ENCODE measurements at regions not wholly inside any gene's neighbourhood (a gene's known extent, or its start where the extent isn't known, plus 50 kb on each side); places are given as distances from the start of the nearest gene placed in this dataset.
"Not testable (repeated sequence)": the region's sequence is repeated elsewhere in the genome, so short reads cannot be mapped to it uniquely, and the experiment has no call there.

DNA sequence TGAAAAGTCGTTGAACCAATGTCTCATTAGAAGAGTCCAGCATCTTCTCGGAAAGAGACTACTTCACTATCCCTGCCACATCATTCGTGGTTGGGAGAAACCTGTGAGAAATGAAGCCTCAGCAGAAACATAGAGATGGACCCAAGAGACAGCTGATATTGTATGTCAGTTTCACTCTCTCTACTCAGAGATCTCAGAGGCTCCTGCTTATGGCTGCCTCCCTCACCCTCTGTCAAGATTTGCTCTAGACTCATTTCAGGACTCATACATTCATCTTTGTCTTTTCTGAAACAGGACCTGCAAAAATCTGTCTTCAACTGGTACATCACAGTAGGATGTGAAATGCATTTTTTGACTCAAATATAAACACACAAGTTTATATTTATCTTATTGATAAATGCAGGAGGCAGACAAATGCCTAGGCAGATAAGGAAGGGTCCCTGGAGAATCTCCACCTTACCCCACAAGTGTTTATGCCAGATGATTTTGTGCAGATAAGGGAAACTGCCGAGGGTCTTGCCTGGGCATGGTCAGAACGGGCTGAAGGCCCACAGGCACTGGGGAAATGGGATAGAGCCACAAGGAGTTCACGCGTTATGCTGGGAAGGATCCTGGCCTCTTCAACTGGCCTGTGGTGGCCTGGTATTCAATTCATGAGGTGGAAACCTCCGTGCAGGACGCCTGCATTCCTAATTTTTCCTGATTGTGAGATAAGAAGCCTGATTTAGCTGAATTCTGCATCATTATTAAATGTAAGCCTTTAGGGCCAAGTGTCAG lies 1834.0 kb upstream of the PCDH20 start:
- no peak for ATAC-seq

DNA sequence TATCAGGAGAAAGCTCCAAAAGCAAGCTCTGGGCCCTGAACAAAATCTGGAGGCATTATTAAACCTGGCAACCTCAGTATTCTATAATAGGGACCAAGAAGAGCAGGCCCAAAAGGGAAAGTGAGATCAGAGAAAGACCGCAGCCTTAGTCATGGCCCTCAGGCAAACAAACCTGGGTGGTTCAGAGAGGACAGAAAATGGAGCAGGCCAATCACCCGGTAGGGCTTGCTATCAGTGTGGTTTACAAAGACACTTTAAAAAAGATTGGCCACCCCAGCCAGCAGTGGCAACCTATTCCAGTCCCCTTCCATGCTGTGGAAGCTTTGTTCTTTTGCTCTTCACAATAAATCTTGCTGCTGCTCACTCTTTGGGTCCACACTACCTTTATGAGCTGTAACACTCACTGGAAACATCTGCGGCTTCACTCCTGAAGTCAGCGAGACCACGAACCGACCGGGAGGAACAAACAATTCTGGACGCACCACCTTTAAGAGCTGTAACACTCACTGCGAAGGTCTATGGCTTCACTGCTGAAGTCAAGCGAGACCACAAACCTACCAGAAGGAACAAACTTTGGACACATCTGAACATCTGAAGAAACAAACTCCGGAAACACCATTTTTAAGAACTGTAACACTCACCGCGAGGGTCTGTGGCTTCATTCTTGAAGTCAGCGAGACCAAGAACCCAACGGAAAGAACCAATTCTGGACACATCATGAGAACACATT lies 1821.2 kb upstream of the PCDH20 start:
- not testable (repeated sequence) for ATAC-seq

GRCh38 chr13:63218596-63218995 lies 1802.9 kb upstream of the PCDH20 start:
- ATAC-seq, result not testable (repeated sequence)

DNA sequence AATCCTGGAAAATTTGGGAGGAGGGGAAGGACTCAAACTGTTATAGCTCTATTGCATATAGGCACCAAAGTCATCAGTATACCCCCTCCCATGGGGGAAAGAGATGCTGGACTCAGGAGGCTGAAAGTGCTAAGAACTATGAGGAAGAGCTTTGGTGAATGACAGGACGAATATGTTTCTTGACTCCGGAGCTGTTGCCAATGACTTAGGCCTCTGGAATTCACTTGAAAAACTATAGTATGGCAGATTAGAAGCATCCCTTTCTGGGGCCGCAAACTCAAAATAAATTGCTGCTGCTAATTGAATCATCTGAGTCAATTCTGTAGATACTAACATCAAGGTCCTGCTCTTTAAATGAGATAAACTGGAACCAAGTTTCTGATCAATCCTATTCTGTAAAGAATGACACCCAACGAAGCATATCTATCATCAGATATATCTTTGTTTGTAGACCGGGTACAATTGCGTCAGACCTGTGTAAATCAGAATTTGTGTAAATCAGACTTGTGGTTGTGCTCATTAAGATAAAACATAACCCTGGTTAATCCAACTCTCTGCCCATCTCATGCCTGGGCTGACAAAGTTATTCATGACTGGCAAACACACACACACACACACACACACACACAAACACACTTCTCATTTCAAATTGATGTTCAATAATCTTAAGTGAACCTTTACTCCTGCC lies 1793.8 kb upstream of the PCDH20 start:
- ATAC-seq, result no peak

DNA sequence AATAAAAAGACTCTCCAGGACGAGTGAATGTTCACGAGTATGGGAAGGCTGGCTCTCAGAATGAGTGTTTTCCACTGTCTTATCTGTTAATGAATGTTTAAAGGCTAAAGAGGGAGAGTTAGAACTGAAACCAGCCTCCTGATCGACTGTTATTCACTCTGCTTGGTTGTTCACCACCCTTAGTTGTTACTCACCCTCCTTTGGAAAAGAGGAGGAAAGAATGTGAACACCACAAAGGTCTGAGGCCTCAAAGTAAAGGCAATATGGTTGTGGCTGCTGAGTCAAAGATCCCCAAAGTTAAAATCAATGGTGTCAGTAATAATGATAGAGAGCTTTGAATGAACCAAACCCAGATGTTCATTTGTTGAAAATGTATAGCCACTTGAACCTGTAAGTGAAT lies 1793.2 kb upstream of the PCDH20 start:
- ATAC-seq, result no peak

DNA sequence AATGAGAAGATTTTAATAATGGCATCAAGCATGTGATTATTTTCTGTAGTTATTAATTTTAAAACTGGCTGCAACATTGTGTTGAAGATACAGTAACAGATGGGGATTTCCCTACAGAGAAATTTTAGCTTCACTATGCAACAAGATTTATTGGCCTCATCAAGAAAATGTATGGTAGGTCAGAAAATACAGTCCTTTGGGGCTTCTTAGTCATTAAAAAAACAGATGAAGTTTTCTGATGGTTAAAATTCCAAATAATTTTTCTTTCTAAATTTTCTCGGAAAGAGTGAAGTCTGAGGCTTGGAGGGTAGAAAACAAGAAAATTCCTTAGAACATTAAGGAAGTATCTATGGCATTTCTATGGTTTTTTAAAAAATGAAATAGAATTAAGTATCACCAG lies 1790.8 kb upstream of the PCDH20 start:
- no peak for ATAC-seq

GRCh38 chr13:63201493-63201892 lies 1785.8 kb upstream of the PCDH20 start:
- no peak for ATAC-seq

GRCh38 chr13:63199508-63199907 lies 1783.9 kb upstream of the PCDH20 start:
- ATAC-seq, result no peak

DNA sequence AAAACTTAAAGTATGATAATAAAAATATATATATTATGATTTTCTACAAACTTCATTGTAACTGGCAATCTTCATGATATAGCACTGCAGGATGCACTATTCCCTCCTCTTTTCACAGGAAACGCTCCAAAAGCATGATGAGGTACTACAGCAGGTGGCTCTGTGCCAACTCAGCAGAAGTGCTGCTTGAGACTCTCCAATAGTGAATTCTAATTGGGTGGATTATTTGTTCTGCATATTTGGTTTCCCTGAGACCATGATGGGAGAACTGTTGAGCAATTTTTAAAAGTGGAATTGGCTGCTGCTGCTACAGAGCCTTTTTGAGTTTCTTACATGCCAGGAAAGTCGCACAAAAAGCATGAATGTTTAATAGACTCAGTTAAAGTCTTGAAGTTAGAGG lies 1782.4 kb upstream of the PCDH20 start:
- no peak for ATAC-seq

- ATAC-seq, result no peak
These were observed 1780.1 kb upstream of the PCDH20 start for GRCh38 chr13:63195726-63196125.

DNA sequence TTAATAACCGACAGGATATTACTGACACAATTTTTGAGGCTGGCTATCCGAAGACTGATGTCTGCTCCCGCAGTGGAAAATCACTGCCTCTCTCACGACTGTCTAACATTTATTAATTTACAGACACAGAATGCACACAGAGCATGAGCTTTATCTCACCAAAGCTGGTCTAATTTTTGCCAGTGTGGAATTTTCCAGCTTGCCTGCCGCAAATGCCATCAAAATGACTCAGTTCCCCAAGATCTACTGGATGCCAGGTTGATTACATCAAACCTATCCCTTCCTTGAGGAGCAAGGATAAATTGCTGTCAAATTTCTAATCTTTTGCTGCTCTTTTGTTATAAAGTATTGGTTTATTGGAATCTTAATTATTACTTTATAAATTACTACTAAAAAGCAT lies 1775.1 kb upstream of the PCDH20 start:
- ATAC-seq, result no peak

GRCh38 chr13:63190219-63190618 lies 1774.6 kb upstream of the PCDH20 start:
- ATAC-seq, result no peak

DNA sequence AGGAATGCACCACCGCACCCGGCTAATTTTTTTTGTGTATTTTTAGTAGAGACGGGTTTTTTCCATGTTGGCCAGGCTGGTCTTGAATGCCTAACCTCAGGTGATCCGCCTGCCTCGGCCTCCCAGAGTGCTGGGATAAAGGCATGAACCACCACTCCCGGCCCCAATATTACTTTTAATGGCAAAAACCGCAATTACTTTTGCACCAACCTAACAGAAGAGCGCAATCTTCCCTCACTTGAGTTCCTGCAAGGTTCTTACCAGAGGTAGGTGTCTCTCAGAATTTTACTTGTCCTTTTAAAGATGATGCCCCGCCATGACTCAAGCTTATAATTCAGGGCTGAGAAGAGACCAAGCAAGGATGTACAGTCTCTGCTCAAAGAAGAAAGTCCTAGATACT lies 1774.1 kb upstream of the PCDH20 start:
- ATAC-seq, result no peak

DNA sequence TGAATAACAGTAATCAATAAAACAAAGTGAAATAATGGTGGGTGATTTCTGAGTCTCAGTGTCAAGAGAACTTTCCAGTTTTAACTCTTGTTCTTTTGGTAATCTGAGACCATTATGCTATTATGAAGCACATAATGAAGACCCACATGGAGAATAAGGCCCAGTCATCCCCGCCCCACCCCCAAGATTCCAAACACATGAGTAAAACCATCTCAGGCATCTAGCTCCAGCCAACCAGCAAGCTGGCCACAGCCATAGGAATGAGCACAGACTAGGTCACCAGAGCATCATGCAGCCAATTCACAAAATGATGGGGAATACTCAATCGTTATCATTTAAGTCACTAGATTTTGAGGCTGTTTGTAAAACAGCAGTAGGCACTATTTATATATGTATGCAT lies 1769.0 kb upstream of the PCDH20 start:
- no peak for ATAC-seq

DNA sequence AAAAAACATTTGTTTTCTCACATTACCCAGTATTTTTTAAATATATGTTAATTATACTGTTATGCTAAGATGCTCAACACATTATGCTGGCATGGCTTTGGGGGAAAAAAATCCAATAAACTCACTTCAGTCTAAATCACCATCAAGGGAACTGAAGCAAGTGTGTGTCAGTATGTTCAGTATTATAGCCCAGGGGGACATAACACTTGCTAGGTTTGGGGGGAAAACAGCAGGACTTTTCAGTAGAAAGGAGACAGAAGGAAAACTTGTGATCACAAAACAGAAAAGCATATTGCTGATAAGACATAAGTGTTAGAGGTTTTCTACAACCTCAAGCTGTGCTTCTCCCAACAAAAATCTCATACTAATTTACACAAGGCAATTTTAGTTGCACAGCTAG lies 1759.9 kb upstream of the PCDH20 start:
- ATAC-seq, result no peak

- ATAC-seq, result no peak
These were observed 1752.2 kb upstream of the PCDH20 start for GRCh38 chr13:63167699-63168337.

DNA sequence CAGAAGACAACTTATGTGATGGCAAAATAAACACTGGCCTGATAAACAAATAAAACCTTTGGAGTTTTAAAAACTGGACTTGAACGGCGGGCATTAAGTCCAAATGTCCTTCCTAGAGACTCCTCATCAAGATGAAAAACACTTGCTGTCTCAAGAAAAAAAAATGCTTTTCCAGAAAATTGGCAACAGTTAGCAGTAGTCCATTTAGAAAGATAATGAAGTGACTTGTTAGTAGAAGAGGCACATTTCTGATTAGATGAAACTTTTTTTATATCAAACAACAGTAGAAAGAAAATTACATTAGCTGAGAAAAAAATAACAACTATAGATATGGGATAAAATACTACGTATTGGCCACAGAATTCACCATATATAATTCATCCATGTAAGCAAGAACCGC lies 1750.7 kb upstream of the PCDH20 start:
- no peak for ATAC-seq

- ATAC-seq, result no peak
These were observed 1748.3 kb upstream of the PCDH20 start for GRCh38 chr13:63163903-63164302.

DNA sequence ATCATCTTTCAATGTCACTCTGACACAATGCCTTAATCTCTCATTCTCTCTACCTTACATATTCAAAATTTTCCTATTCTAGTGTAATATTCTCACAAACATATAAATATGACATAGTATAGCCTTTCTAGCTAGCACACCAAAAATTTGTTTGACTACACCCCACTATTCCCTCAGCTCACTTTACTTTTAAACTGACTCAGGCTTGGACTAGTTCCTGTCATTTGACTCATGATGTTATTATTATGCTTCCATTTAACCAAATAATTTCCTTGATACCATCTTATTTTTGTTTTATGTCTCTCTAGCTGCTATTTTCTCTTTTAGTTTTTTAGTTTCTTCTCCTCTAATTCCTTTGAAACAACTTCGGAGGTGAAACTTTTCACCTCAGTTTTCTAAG lies 1745.6 kb upstream of the PCDH20 start:
- no peak for ATAC-seq

GRCh38 chr13:63156816-63157215 lies 1741.2 kb upstream of the PCDH20 start:
- no peak for ATAC-seq

GRCh38 chr13:63149375-63149774 lies 1733.7 kb upstream of the PCDH20 start:
- no peak for ATAC-seq

- ATAC-seq, result no peak
These were observed 1723.6 kb upstream of the PCDH20 start for GRCh38 chr13:63139277-63139676.

GRCh38 chr13:63129995-63130394 lies 1714.3 kb upstream of the PCDH20 start:
- ATAC-seq, result no peak
